ENCODE measurements at regions not wholly inside any gene's neighbourhood (a gene's known extent, or its start where the extent isn't known, plus 50 kb on each side); places are given as distances from the start of the nearest gene placed in this dataset.

DNA sequence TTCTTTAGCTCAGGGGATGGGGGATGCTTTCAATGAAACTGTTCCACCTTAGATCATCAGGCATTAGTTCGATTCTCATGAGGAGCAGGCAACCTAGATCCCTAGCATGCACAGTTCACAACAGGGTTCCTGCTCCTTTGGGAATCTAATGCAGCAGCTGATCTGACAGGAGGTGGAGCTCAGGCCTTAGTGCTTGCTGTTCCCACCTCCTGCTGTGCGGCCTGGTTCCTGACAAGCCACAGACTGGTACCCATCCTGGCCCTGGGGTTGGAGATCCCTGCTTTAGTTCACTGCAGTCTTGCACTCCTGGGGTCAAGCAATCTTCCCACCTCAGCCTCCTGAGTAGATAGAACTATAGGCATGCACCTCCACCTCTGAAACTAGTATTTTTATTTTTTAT, 1369.8 kb upstream of the NUDT12 start:
- ChIA-PET CTCF (interaction anchor here (0.8 kb wide), 1 partner anchor 277 kb away, joined by 3 read pairs; no protein-coding TSS in a partner anchor), POLR2A (no interaction called here)
- no peak for DNase-seq (ENCODE audit: unreplicated experiment)
- H3K36me3 Mint-ChIP-seq (ENCODE audit: insufficient read depth, unreplicated experiment) = no peaks in the 10 kb centered on the region
- intact Hi-C loops (cut with micrococcal nuclease) = no loop called here
- H3K4me3 Mint-ChIP-seq (ENCODE audit: unreplicated experiment) = no peak overlapping the region
- H3K9me3 Mint-ChIP-seq (ENCODE audit: unreplicated experiment) = no peaks in the 10 kb centered on the region
- H3K27me3 Mint-ChIP-seq (ENCODE audit: insufficient read depth, unreplicated experiment) = no peaks in the 10 kb centered on the region
- H3K4me1 Mint-ChIP-seq (ENCODE audit: insufficient read depth, unreplicated experiment) = no peaks in the 10 kb centered on the region
- H3K27ac Mint-ChIP-seq (ENCODE audit: low read depth, unreplicated experiment) = no peak overlapping the region
- TF ChIP-seq, protein P1, sequence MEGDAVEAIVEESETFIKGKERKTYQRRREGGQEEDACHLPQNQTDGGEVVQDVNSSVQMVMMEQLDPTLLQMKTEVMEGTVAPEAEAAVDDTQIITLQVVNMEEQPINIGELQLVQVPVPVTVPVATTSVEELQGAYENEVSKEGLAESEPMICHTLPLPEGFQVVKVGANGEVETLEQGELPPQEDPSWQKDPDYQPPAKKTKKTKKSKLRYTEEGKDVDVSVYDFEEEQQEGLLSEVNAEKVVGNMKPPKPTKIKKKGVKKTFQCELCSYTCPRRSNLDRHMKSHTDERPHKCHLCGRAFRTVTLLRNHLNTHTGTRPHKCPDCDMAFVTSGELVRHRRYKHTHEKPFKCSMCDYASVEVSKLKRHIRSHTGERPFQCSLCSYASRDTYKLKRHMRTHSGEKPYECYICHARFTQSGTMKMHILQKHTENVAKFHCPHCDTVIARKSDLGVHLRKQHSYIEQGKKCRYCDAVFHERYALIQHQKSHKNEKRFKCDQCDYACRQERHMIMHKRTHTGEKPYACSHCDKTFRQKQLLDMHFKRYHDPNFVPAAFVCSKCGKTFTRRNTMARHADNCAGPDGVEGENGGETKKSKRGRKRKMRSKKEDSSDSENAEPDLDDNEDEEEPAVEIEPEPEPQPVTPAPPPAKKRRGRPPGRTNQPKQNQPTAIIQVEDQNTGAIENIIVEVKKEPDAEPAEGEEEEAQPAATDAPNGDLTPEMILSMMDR (IDR thresholded peaks at IDR 0.05; ENCODE audit: unreplicated experiment) = no peak
- no TSS peak for BruUV-seq (replicated peaks)

DNA sequence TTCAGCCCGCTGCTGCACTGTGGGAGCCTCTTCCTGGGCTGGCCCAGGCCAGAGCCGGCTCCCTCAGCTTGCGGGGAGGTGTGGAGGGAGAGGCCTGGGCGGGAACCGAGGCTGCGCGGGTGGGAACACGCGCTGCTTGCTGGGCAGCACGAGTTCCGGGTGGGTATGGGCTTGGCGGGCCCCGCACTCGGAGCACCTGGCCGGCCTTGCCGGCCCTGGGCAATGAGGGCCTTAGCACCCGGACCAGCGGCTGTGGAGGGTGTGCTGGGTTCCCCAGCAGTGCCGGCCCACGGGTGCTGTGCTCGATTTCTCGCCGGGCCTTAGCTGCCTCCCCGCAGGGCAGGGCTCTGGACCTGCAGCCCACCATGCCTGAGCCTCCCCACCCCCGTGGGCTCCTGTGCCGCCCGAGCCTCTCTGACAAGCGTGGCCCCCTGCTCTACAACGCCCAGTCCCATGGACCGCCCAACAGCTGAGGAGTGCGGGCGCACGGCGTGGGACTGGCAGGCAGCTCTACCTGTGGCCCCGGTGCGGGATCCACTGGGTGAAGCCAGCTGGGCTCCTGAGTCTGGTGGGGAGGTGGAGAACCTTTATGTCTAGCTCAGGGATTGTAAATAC, 1366.4 kb upstream of the NUDT12 start:
- Mint-ChIP-seq H3K27ac (ENCODE audit: low read depth, unreplicated experiment) (no peak overlapping the region), H3K9me3 (ENCODE audit: unreplicated experiment) (no peaks in the 10 kb centered on the region), H3K27me3 (ENCODE audit: insufficient read depth, unreplicated experiment) (no peaks in the 10 kb centered on the region), H3K4me1 (ENCODE audit: insufficient read depth, unreplicated experiment) (no peaks in the 10 kb centered on the region), H3K36me3 (ENCODE audit: insufficient read depth, unreplicated experiment) (no peaks in the 10 kb centered on the region), H3K4me3 (ENCODE audit: unreplicated experiment) (no peak overlapping the region)
- TF ChIP-seq, protein P1 (IDR thresholded peaks at IDR 0.05; ENCODE audit: unreplicated experiment) = no peak
- BruUV-seq (replicated peaks) = no TSS peak
- no peak for DNase-seq (ENCODE audit: unreplicated experiment)
- CTCF ChIA-PET = no interaction called here
- intact Hi-C loops (cut with micrococcal nuclease) = no loop called here
- POLR2A ChIA-PET = no interaction called here

DNA sequence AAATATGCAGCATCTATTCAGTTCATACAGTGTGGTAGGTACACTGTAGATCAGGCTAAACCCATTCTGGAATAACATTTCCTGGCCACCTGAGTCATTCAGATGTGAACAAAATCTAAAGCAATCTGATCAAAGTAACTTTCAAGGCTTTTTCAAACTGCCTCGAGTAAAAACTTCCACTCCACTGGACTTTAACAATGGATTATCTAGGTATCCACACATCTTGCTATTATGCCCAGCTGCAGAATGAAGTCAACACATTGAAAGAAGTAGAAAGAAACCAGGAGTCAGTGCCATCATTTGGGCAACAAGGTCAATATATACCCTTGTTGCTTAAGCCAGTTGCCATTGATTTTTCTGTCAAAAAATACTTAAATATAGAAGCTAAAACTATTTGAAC, 1352.6 kb upstream of the NUDT12 start:
- Mint-ChIP-seq H3K4me3 (ENCODE audit: unreplicated experiment) (no peak overlapping the region), H3K36me3 (ENCODE audit: insufficient read depth, unreplicated experiment) (no peaks in the 10 kb centered on the region), H3K9me3 (ENCODE audit: unreplicated experiment) (no peaks in the 10 kb centered on the region), H3K4me1 (ENCODE audit: insufficient read depth, unreplicated experiment) (peaks cover 10% of the 10 kb centered on the region), H3K27me3 (ENCODE audit: insufficient read depth, unreplicated experiment) (no peaks in the 10 kb centered on the region), H3K27ac (ENCODE audit: low read depth, unreplicated experiment) (no peak overlapping the region)
- TF ChIP-seq, protein P1 (IDR thresholded peaks at IDR 0.05; ENCODE audit: unreplicated experiment) = no peak
- CTCF ChIA-PET = no interaction called here
- no TSS peak for BruUV-seq (replicated peaks)
- no peak for DNase-seq (ENCODE audit: unreplicated experiment)
- POLR2A ChIA-PET = interaction anchor here (0.6 kb wide), 1 partner anchor 76 kb away, joined by 3 read pairs; no protein-coding TSS in a partner anchor
- intact Hi-C loops (cut with micrococcal nuclease) = no loop called here

DNA sequence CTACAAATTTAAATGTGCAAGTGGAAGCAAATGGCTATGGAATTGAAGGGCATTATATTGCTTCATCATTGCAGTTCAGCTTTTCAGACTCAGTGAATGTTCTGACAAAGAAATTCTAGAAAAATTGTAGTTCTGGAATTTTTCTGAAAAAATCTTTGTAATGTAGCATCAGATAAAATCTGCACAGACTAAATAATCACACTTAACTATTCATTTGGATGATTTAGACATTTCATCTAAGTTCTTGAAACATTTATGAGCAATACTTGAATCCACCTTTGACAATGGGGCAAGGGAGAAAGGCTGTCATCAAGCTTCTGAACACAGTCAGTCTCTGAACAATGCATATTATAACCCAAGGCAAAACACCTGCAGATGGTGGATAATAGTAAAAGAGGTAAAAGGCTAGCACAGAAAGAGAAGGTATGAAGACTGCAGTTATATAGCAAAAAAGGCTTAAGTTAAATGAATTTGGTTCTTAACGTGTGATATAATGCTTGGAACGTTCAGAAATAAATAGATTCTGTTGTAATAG, 1352.0 kb upstream of the NUDT12 start:
- no peak overlapping the region for H3K4me3 Mint-ChIP-seq (ENCODE audit: unreplicated experiment)
- DNase-seq (ENCODE audit: unreplicated experiment) = no peak
- no peaks in the 10 kb centered on the region for H3K9me3 Mint-ChIP-seq (ENCODE audit: unreplicated experiment)
- ChIA-PET CTCF (no interaction called here), POLR2A (interaction anchor here (0.6 kb wide), 1 partner anchor 77 kb away, joined by 3 read pairs; no protein-coding TSS in a partner anchor)
- H3K36me3 Mint-ChIP-seq (ENCODE audit: insufficient read depth, unreplicated experiment) = no peaks in the 10 kb centered on the region
- BruUV-seq (replicated peaks) = no TSS peak
- TF ChIP-seq, protein P1 (IDR thresholded peaks at IDR 0.05; ENCODE audit: unreplicated experiment) = no peak
- no peak overlapping the region for H3K27ac Mint-ChIP-seq (ENCODE audit: low read depth, unreplicated experiment)
- H3K4me1 Mint-ChIP-seq (ENCODE audit: insufficient read depth, unreplicated experiment) = peaks cover 17% of the 10 kb centered on the region
- intact Hi-C loops (cut with micrococcal nuclease) = no loop called here
- no peaks in the 10 kb centered on the region for H3K27me3 Mint-ChIP-seq (ENCODE audit: insufficient read depth, unreplicated experiment)

Measured in MCF 10A (cell line).